Testis (tissue), 2 donors: ENCODE measurements at regions not wholly inside any gene's neighbourhood (a gene's known extent, or its start where the extent isn't known, plus 50 kb on each side); places are given as distances from the start of the nearest gene placed in this dataset.
"Not testable (repeated sequence)": the region's sequence is repeated elsewhere in the genome, so short reads cannot be mapped to it uniquely, and the experiment has no call there.

Experiments used
- DNase-seq: peaks from one replicate; pipeline ENCODE4 v3.0.0-alpha.2; 2019
- H3K27ac ChIP-seq, 2 donors: fragments of 200-600 bp; sonication (generic); one replicate each; pipeline ENCODE4 v1.5.1; 2019
- H3K27me3 ChIP-seq: fragments of 200-600 bp; sonication (generic); one replicate; pipeline ENCODE4 v1.5.1; 2019
- H3K36me3 ChIP-seq: fragments of 200-600 bp; sonication (generic); one replicate; pipeline ENCODE4 v1.5.1; 2017; ENCODE audit warnings: low read depth; ENCODE audit errors: missing control alignments
- H3K4me1 ChIP-seq: fragments of 200-600 bp; sonication (generic); one replicate; pipeline ENCODE4 v1.5.1; 2019
- H3K4me3 ChIP-seq, 2 donors: fragments of 200-600 bp; sonication (generic); one replicate each; pipeline ENCODE4 v1.5.1; 2017 to 2019
- H3K9me3 ChIP-seq: fragments of 200-600 bp; sonication (generic); one replicate; pipeline ENCODE4 v1.5.1; 2017
- POLR2A ChIP-seq: fragments of 450-650 bp; IDR thresholded peaks from one replicate; pipeline ENCODE4 v1.6.1; 2017; ENCODE audit warnings: antibody characterized with exemption, mild to moderate bottlenecking, moderate library complexity
- WGBS, 2 donors: methylation state at CpG; one replicate each; pipeline ENCODE4 v1.1.5; 2018; 5-methylcytosine and 5-hydroxymethylcytosine counted together
- intact Hi-C: fragments of 100-400 bp; cut with DNase I; formaldehyde crosslinking; loops from one replicate; pipeline ENCODE4 v1.15.1; 2023; ENCODE audit warnings: low total_unique reads
- TF ChIP-seq, protein P1 (sequence below), 3 experiments: fragments of 450-650 bp in 2 of 3; fragments of 200-600 bp in 1 of 3; sonication (generic) in 1 of 3; IDR thresholded peaks; one replicate each; pipeline ENCODE4 v1.5.1; 2016 to 2019; ENCODE audit warnings: antibody characterized with exemption in 3 of 3, mild to moderate bottlenecking in 2 of 3, moderate library complexity in 1 of 3

DNA sequence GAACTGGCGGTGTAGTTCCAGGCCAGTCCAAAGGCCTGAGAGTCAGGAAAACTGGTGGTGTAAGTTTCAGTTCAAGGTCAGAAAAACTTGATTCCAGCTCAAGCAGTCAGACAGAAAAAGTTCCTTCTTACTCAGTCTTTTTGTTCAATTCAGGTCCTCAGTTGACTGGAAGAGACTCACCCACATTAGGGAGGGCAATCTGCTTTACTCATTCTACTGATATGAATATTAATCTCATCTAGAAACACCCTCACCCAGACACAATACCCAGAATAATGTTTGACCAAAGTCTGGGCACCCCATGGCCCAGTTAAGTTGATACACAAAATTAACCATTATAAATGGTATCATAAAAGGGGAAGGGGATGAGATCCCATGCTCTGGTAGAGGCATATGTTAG lies 50.1 kb upstream of the LTA4H start:
- TF ChIP-seq POLR2A: no peak
- TF ChIP-seq, protein P1, sequence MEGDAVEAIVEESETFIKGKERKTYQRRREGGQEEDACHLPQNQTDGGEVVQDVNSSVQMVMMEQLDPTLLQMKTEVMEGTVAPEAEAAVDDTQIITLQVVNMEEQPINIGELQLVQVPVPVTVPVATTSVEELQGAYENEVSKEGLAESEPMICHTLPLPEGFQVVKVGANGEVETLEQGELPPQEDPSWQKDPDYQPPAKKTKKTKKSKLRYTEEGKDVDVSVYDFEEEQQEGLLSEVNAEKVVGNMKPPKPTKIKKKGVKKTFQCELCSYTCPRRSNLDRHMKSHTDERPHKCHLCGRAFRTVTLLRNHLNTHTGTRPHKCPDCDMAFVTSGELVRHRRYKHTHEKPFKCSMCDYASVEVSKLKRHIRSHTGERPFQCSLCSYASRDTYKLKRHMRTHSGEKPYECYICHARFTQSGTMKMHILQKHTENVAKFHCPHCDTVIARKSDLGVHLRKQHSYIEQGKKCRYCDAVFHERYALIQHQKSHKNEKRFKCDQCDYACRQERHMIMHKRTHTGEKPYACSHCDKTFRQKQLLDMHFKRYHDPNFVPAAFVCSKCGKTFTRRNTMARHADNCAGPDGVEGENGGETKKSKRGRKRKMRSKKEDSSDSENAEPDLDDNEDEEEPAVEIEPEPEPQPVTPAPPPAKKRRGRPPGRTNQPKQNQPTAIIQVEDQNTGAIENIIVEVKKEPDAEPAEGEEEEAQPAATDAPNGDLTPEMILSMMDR (IDR thresholded peaks at IDR 0.05): no peak
- H3K4me3 ChIP-seq: no peak overlapping the region
- no peak overlapping the region for H3K27ac ChIP-seq
- no peaks in the 10 kb centered on the region for H3K36me3 ChIP-seq
- H3K9me3 ChIP-seq: no peaks in the 10 kb centered on the region
- DNase-seq: no peak
- 93 to 100% methylated on average over 1 of the region's 1 CpG for WGBS, 2 donors
- no peaks in the 10 kb centered on the region for H3K4me1 ChIP-seq
- intact Hi-C loops: no loop called here
- H3K27me3 ChIP-seq: no peaks in the 10 kb centered on the region

DNA sequence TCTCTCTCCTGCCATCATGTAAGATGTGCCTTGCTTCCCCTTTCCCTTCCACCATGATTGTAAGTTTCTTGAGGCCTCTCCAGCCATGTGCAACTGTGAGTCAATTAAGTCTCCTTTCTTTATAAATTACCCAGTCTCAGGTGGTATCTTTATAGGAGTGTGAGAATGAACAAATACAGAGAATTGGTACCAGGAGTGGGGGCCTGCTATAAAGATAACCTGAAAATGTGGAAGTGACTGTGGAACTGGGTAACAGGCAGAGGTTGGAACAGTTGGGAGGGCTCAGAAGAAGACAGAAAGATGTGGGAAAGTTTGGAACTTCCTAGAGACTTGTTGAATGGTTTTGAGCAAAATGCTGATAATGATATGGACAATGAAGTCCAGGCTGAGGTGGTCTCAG lies 50.8 kb upstream of the LTA4H start:
- H3K9me3 ChIP-seq, H3K36me3 ChIP-seq, H3K27ac ChIP-seq, DNase-seq, intact Hi-C loops, H3K4me3 ChIP-seq, H3K4me1 ChIP-seq, H3K27me3 ChIP-seq: not testable (repeated sequence)

DNA sequence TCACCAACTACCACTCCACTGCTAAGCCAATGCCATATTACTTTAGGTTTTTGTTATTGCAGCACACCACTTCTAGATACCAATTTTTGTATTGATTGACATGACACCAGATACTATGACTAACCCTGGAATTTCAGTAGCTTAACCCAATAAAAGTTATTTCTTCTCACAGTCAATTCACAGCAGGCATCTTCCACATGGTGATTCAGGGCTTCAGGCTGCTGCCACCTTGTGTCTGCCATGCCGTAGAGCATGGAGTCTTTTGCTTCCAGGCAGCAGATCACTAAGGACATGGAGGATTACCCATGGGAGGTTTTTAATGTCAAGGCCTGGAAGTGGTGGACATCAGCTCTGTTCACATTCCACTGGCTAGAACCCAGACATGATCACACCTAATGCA lies 56.4 kb upstream of the LTA4H start:
- no peak for DNase-seq
- 75 to 89% methylated on average over 1 of the region's 1 CpG for WGBS, 2 donors
- TF ChIP-seq POLR2A: no peak
- TF ChIP-seq, protein P1 (IDR thresholded peaks at IDR 0.05): no peak
- Histone ChIP-seq H3K4me1 (no peaks in the 10 kb centered on the region), H3K9me3 (no peaks in the 10 kb centered on the region), H3K4me3 (no peak overlapping the region), H3K27me3 (no peaks in the 10 kb centered on the region), H3K36me3 (no peaks in the 10 kb centered on the region), H3K27ac (no peak overlapping the region)
- intact Hi-C loops: no loop called here

DNA sequence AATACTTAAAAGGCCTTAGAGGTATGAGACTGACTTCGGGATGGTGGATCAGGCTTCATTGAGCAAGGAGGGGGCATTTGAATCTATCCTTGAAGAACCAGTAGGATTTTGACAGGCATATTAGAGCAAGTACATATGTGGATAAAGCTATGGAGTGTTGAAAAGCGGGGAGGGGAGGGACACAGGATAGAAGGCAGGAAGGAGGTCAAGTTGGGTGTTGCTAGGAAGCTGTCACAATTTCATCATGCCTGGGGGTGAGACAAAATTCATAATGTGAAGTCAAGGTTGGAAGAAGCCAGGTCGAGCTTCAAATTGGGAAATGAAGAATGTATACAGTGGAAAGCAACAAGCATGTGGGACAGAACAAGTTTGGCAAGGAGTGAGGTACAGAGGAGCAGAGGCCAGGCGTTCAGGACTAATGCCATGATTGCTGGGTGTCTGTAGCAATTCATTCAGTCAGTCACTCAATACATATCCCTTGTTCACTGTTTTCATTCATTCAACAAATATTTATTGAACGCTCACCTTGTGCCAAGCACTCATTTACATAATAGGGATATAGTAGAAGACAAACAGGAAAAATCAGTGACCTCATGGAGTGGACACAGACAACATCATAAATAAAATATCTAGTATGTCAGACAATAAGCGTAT lies 58.3 kb upstream of the LTA4H start:
- no peak overlapping the region for H3K27ac ChIP-seq

DNA sequence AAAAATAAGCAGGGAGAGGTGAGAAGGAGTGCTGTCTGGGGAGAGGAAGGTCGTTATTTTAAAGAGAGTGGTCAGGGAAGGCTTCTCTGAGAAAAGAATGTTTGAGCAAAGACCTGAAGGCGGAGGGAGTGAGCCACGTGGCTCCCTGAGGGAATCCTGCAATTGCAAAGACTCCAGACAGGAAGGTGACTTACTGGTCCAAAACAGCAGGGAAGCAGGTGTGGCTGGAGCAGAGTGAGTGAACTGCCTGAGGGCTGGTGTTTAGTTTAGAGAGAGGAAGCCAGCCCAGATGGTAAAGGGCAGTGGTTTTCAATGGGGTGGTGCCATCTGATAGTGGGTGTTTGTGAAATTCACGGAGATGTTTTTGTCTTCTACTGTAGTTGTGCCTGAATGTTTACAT lies 58.8 kb upstream of the LTA4H start:
- no peak overlapping the region for H3K27ac ChIP-seq
- no peaks in the 10 kb centered on the region for H3K36me3 ChIP-seq
- no peaks in the 10 kb centered on the region for H3K27me3 ChIP-seq
- H3K9me3 ChIP-seq: no peaks in the 10 kb centered on the region
- H3K4me3 ChIP-seq: no peak overlapping the region
- TF ChIP-seq, protein P1 (IDR thresholded peaks at IDR 0.05): no peak
- TF ChIP-seq POLR2A: no peak
- WGBS, 2 donors: 44 to 50% methylated on average over 4 of the region's 4 CpGs
- no peaks in the 10 kb centered on the region for H3K4me1 ChIP-seq
- no peak for DNase-seq
- intact Hi-C loops: no loop called here

More for the DNA sequence above, 58.3 kb upstream of the LTA4H start:
- no peaks in the 10 kb centered on the region for H3K36me3 ChIP-seq
- DNase-seq: no peak
- no peaks in the 10 kb centered on the region for H3K9me3 ChIP-seq
- no peak overlapping the region for H3K4me3 ChIP-seq
- 79 to 81% methylated on average over 6 of the region's 6 CpGs for WGBS, 2 donors
- H3K4me1 ChIP-seq: no peaks in the 10 kb centered on the region
- no peaks in the 10 kb centered on the region for H3K27me3 ChIP-seq
- intact Hi-C loops: no loop called here
- TF ChIP-seq, protein P1 (IDR thresholded peaks at IDR 0.05): no peak
- TF ChIP-seq POLR2A: no peak
